Nephron (organoid): ENCODE measurements at regions not wholly inside any gene's neighbourhood (a gene's known extent, or its start where the extent isn't known, plus 50 kb on each side); places are given as distances from the start of the nearest gene placed in this dataset.
A peak's percentile ranks its signal among the peaks of the same experiment; 100 is the strongest.

ENCODE experiments used
- H3K27ac Mint-ChIP-seq, 3 experiments: 2 replicates each; pipeline ENCODE4 v1.8.0; 2020; ENCODE audit warnings: mixed read lengths in 3 of 3, mild to moderate bottlenecking in 2 of 3, moderate library complexity in 1 of 3
- H3K27me3 Mint-ChIP-seq: 2 replicates; pipeline ENCODE4 v1.8.0; 2021; ENCODE audit warnings: low read depth, mild to moderate bottlenecking, moderate library complexity, mixed read lengths
- H3K36me3 Mint-ChIP-seq: 2 replicates; pipeline ENCODE4 v1.8.0; 2020; ENCODE audit warnings: low read depth, mixed read lengths
- H3K4me1 Mint-ChIP-seq: 2 replicates; pipeline ENCODE4 v1.8.0; 2020; ENCODE audit warnings: mixed read lengths
- H3K4me3 Mint-ChIP-seq, 3 experiments: 2 replicates each; pipeline ENCODE4 v1.8.0; 2020; ENCODE audit warnings: mild to moderate bottlenecking in 3 of 3, mixed read lengths in 3 of 3, moderate library complexity in 2 of 3
- H3K9me3 Mint-ChIP-seq: 2 replicates; pipeline ENCODE4 v1.8.0; 2020; ENCODE audit warnings: mixed read lengths
- TF ChIP-seq, protein P1 (sequence below), 3 experiments: fragments of 200-600 bp; sonication (generic); IDR thresholded peaks; one replicate each; pipeline ENCODE4 v1.5.0; 2021; ENCODE audit warnings: antibody characterized with exemption in 3 of 3; ENCODE audit not compliant: unreplicated experiment in 3 of 3

DNA sequence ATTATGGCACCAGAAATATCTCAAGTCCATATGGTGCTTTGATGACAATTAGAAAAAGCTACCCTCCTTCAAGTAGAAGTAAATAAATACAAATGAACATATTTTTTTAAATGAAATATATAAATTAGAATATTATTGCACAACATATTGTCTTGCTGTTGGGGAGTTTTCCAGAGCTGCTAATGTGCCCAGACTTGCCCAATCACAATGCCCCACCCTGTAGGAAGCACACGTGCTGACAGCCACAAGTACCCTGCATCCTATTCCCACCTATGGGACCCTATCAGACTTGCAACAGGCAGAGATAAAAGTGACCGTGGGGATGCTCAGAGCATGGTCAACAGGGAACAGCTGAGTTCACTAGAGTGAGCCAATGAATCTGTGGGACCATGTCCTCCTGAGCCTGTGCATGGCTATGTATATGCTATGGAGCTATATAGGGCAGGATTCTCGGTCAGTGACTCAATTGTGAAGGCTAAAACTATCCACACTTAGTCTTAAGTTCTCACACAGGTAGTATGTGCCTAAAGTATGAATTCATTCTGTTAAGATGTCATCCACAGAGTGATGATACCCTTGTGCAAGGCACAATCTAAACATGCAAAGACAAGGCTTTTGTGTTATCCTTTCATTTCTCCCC is 336.0 kb downstream of the HGF start:
- TF ChIP-seq, protein P1, sequence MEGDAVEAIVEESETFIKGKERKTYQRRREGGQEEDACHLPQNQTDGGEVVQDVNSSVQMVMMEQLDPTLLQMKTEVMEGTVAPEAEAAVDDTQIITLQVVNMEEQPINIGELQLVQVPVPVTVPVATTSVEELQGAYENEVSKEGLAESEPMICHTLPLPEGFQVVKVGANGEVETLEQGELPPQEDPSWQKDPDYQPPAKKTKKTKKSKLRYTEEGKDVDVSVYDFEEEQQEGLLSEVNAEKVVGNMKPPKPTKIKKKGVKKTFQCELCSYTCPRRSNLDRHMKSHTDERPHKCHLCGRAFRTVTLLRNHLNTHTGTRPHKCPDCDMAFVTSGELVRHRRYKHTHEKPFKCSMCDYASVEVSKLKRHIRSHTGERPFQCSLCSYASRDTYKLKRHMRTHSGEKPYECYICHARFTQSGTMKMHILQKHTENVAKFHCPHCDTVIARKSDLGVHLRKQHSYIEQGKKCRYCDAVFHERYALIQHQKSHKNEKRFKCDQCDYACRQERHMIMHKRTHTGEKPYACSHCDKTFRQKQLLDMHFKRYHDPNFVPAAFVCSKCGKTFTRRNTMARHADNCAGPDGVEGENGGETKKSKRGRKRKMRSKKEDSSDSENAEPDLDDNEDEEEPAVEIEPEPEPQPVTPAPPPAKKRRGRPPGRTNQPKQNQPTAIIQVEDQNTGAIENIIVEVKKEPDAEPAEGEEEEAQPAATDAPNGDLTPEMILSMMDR (IDR thresholded peaks at IDR 0.05; ENCODE audit: unreplicated experiment in 3 of 3) = no peak
- Mint-ChIP-seq H3K4me1 (peaks cover 16% of the 10 kb centered on the region), H3K4me3 (no peak overlapping the region), H3K27me3 (no peaks in the 10 kb centered on the region), H3K27ac (no peak overlapping the region), H3K9me3 (peaks cover 8% of the 10 kb centered on the region), H3K36me3 (no peaks in the 10 kb centered on the region)

DNA sequence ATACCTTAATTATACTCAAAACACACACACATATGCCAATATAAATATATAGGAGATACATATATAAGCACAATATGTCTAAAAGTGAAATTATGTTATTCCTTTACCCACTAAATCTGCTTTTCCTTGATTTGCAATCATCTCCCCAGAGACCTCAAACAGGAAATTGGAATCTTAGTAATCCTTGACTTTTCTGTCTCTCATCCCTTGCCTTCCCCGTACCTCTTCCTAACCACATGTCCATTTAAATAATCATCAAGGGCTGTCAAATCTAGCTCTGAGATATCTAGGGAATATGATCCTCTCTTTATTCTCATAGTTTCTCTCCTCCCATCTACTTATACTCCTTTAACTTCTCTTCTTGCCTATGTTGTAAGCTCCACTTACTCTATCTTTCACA is 336.6 kb downstream of the HGF start:
- H3K27ac Mint-ChIP-seq = no peak overlapping the region
- TF ChIP-seq, protein P1 (IDR thresholded peaks at IDR 0.05; ENCODE audit: unreplicated experiment in 3 of 3) = no peak
- H3K4me3 Mint-ChIP-seq = no peak overlapping the region
- peaks cover 8% of the 10 kb centered on the region for H3K9me3 Mint-ChIP-seq
- H3K27me3 Mint-ChIP-seq = no peaks in the 10 kb centered on the region
- H3K4me1 Mint-ChIP-seq = peaks cover 16% of the 10 kb centered on the region
- no peaks in the 10 kb centered on the region for H3K36me3 Mint-ChIP-seq

GRCh38 chr7:81430761-81431160 is 339.1 kb downstream of the HGF start:
- H3K4me3 Mint-ChIP-seq = no peak overlapping the region
- peak overlapping the region in 2 of 3 experiments; percentile 13 to 22 for H3K27ac Mint-ChIP-seq
- H3K27me3 Mint-ChIP-seq = no peaks in the 10 kb centered on the region
- H3K36me3 Mint-ChIP-seq = no peaks in the 10 kb centered on the region
- peaks cover 2% of the 10 kb centered on the region for H3K9me3 Mint-ChIP-seq
- TF ChIP-seq, protein P1 (IDR thresholded peaks at IDR 0.05; ENCODE audit: unreplicated experiment in 3 of 3) = no peak
- H3K4me1 Mint-ChIP-seq = peaks cover 20% of the 10 kb centered on the region

GRCh38 chr7:81430150-81430549 is 339.7 kb downstream of the HGF start:
- H3K36me3 Mint-ChIP-seq = no peaks in the 10 kb centered on the region
- peaks cover 20% of the 10 kb centered on the region for H3K4me1 Mint-ChIP-seq
- H3K4me3 Mint-ChIP-seq = no peak overlapping the region
- TF ChIP-seq, protein P1 (IDR thresholded peaks at IDR 0.05; ENCODE audit: unreplicated experiment in 3 of 3) = no peak
- no peaks in the 10 kb centered on the region for H3K27me3 Mint-ChIP-seq
- peaks cover 5% of the 10 kb centered on the region for H3K9me3 Mint-ChIP-seq
- peak overlapping the region in 1 of 3 experiments; percentile 22 for H3K27ac Mint-ChIP-seq

DNA sequence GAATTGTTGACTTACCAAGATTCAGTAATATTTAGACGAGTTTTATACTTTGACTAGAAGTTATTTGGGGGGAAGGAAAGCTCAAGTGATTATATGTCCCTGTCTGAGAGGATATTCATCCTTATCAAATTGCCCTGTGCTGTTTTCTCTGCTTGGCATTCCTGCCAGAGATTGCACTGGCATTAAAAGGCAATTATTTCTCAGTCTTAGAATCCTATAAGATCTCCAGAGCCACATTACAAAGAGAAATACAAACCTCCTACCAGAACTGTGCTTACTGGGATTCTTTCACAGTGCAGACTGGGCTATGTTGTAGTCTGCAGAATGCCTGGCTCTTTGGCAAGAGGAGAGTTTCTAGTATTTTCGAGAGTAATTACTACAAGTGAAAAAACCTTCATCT is 342.4 kb downstream of the HGF start:
- H3K4me3 Mint-ChIP-seq = no peak overlapping the region
- H3K9me3 Mint-ChIP-seq = peaks cover 4% of the 10 kb centered on the region
- no peaks in the 10 kb centered on the region for H3K27me3 Mint-ChIP-seq
- no peaks in the 10 kb centered on the region for H3K36me3 Mint-ChIP-seq
- no peak overlapping the region for H3K27ac Mint-ChIP-seq
- TF ChIP-seq, protein P1 (IDR thresholded peaks at IDR 0.05; ENCODE audit: unreplicated experiment in 3 of 3) = no peak
- peaks cover 20% of the 10 kb centered on the region for H3K4me1 Mint-ChIP-seq

GRCh38 chr7:81420526-81421226 is 349.2 kb downstream of the HGF start:
- no peaks in the 10 kb centered on the region for H3K36me3 Mint-ChIP-seq
- TF ChIP-seq, protein P1 (IDR thresholded peaks at IDR 0.05; ENCODE audit: unreplicated experiment in 3 of 3) = no peak
- H3K4me3 Mint-ChIP-seq = no peak overlapping the region
- H3K4me1 Mint-ChIP-seq = no peaks in the 10 kb centered on the region
- H3K27ac Mint-ChIP-seq = no peak overlapping the region
- peaks cover 4% of the 10 kb centered on the region for H3K9me3 Mint-ChIP-seq
- no peaks in the 10 kb centered on the region for H3K27me3 Mint-ChIP-seq
